ENCODE measurements at regions not wholly inside any gene's neighbourhood (a gene's known extent, or its start where the extent isn't known, plus 50 kb on each side); places are given as distances from the start of the nearest gene placed in this dataset.

DNA sequence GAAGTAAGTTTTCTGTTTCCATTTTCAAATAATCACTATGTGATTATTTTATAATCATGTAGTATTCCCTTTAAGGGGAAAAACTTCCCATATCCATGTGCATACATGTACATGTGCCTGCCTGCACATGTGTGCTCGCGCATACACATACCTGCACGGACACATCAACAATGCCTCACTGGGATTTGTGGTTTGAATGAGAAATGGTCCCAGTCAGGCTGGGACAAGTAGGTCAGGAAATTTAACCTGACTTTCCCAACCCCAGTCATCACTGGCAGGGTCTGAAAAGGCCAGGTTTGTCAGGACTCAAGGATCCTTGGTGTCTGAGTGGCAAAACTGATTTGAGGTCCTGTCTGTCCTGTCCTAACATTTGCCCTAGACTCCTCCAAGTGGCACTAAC lies 109.3 kb upstream of the MRPS22 start:
- no peak overlapping the region for H3K4me3 ChIP-seq
- H3K27ac ChIP-seq = no peak overlapping the region
- no peak for TF ChIP-seq POLR2A (IDR thresholded peaks at IDR 0.05)
- TF ChIP-seq, protein P1, sequence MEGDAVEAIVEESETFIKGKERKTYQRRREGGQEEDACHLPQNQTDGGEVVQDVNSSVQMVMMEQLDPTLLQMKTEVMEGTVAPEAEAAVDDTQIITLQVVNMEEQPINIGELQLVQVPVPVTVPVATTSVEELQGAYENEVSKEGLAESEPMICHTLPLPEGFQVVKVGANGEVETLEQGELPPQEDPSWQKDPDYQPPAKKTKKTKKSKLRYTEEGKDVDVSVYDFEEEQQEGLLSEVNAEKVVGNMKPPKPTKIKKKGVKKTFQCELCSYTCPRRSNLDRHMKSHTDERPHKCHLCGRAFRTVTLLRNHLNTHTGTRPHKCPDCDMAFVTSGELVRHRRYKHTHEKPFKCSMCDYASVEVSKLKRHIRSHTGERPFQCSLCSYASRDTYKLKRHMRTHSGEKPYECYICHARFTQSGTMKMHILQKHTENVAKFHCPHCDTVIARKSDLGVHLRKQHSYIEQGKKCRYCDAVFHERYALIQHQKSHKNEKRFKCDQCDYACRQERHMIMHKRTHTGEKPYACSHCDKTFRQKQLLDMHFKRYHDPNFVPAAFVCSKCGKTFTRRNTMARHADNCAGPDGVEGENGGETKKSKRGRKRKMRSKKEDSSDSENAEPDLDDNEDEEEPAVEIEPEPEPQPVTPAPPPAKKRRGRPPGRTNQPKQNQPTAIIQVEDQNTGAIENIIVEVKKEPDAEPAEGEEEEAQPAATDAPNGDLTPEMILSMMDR (IDR thresholded peaks at IDR 0.05) = no peak
- no peaks in the 10 kb centered on the region for H3K9me3 ChIP-seq
- no peaks in the 10 kb centered on the region for H3K36me3 ChIP-seq (ENCODE audit: low read depth, missing control alignments)
- H3K4me1 ChIP-seq = no peaks in the 10 kb centered on the region
- 64 to 97% methylated on average over 3 of the region's 3 CpGs for whole genome bisulfite sequencing, 2 donors
- intact Hi-C loops (cut with DNase I; ENCODE audit: low total_unique reads) = no loop called here
- H3K27me3 ChIP-seq = no peaks in the 10 kb centered on the region
- no peak for DNase-seq

DNA sequence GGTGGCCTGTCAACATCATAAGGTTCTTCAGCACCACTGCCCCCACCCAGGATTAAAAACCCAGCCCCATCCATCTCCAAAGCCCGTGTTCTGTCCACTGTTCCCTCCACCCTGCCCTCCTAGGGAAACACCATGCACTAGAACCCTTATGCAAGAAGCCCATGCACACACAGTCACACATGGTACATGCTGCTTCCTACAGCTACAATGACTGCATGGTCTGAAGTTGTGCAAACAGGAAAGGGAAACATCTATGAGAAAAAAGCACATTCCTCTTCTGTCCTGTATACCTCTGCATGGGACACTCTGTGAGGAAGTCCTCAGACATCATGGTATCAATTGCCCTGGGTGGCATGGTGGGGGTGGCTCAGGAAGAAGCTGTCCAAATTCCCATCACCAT lies 108.6 kb upstream of the MRPS22 start:
- Histone ChIP-seq H3K27me3 (no peaks in the 10 kb centered on the region), H3K27ac (no peak overlapping the region), H3K9me3 (no peaks in the 10 kb centered on the region), H3K4me1 (no peaks in the 10 kb centered on the region), H3K4me3 (no peak overlapping the region), H3K36me3 (ENCODE audit: low read depth, missing control alignments) (no peaks in the 10 kb centered on the region)
- TF ChIP-seq POLR2A (IDR thresholded peaks at IDR 0.05) = no peak
- TF ChIP-seq, protein P1 (IDR thresholded peaks at IDR 0.05) = no peak
- DNase-seq = no peak
- WGBS, 2 donors = 96 to 100% methylated on average over 1 of the region's 1 CpG
- intact Hi-C loops (cut with DNase I; ENCODE audit: low total_unique reads) = no loop called here

DNA sequence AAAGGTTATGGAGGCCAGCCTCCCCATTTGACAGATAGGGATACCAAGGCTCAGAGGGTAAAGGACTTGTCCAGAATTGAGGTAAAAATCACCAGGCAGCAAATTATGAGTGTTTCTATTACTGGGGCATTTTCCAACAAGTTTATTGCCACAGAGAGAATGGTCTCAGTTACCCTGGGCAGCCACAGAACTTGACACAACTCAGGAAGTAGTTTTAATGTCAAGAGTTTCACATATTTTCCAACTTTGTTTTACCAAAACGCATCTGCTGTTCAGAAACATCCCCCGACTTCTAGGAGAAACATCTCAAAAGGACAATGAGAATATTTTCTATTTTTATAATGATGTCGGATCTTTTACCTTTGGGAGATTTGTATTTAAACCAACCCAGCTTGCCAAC lies 107.5 kb upstream of the MRPS22 start:
- WGBS, 2 donors = 58 to 69% methylated on average over 3 of the region's 3 CpGs
- no peak overlapping the region for H3K27ac ChIP-seq
- no peak for DNase-seq
- no peak overlapping the region for H3K4me3 ChIP-seq
- H3K36me3 ChIP-seq (ENCODE audit: low read depth, missing control alignments) = no peaks in the 10 kb centered on the region
- H3K4me1 ChIP-seq = no peaks in the 10 kb centered on the region
- no peaks in the 10 kb centered on the region for H3K27me3 ChIP-seq
- TF ChIP-seq POLR2A (IDR thresholded peaks at IDR 0.05) = no peak
- TF ChIP-seq, protein P1 (IDR thresholded peaks at IDR 0.05) = no peak
- H3K9me3 ChIP-seq = no peaks in the 10 kb centered on the region
- intact Hi-C loops (cut with DNase I; ENCODE audit: low total_unique reads) = no loop called here

DNA sequence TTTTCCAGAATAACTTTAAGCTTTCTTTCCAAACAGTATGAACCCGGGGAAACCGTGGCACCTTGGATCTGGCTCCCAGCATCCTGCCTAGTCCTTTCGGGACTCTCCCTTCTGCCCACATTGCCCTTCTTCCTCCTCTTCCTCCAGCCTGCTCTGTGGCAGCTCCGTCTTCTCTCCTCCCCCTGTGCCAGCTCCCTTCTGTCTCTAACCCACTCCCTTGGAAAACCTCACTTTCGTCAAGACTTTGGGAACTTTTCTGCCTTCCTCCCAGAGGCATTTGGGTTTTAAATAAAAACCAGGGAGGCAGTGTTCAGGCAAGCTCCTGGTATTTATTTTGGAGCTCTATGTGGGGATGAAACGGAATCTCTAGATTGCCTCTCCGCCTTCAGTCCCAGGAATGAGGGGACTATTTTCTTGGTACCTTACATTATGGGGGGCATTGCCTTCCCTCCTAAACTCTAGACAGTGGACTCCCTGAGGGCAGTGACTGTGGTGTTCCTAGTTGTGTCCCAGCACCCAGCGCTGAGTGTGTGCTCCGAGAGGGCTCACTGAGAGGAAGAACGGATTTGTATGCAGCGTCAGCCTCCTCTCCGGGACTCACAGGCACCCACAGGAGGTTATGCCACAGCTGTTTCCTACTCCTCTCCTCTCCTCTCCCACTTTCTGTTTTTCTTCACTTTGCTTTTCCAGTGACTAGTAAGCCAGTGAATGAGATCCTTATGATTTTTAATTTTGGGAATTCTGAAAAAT lies 105.4 kb upstream of the MRPS22 start:
- TF ChIP-seq, protein P1 (IDR thresholded peaks at IDR 0.05) = no peak
- TF ChIP-seq POLR2A (IDR thresholded peaks at IDR 0.05) = no peak
- Histone ChIP-seq H3K27ac (no peak overlapping the region), H3K27me3 (no peaks in the 10 kb centered on the region), H3K4me3 (no peak overlapping the region), H3K4me1 (no peaks in the 10 kb centered on the region), H3K36me3 (ENCODE audit: low read depth, missing control alignments) (no peaks in the 10 kb centered on the region), H3K9me3 (no peaks in the 10 kb centered on the region)
- no peak for DNase-seq
- WGBS, 2 donors = 66 to 76% methylated on average over 12 of the region's 12 CpGs
- intact Hi-C loops (cut with DNase I; ENCODE audit: low total_unique reads) = no loop called here

DNA sequence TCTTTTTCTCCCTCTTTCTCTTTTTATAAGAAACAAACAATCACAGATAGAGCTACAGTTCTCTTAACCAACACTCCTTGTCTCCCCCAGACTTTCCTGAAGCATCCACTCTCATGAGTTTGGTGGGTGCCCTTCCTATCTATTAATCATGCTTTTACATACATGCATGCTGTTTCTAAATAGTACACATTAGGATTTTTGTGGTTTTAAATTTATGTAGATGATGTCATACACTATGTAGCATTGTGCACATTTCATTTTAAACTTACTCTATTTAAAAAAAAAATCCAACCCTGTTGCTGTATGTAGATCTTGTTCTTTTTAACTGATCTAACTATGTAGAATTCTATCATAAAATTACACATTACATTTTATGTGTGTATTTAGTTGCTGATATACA lies 104.3 kb upstream of the MRPS22 start:
- no peak overlapping the region for H3K27ac ChIP-seq
- H3K4me3 ChIP-seq = no peak overlapping the region
- H3K4me1 ChIP-seq = no peaks in the 10 kb centered on the region
- no peaks in the 10 kb centered on the region for H3K9me3 ChIP-seq
- no peaks in the 10 kb centered on the region for H3K27me3 ChIP-seq
- no peaks in the 10 kb centered on the region for H3K36me3 ChIP-seq (ENCODE audit: low read depth, missing control alignments)
- DNase-seq = no peak
- intact Hi-C loops (cut with DNase I; ENCODE audit: low total_unique reads) = no loop called here
- no peak for TF ChIP-seq POLR2A (IDR thresholded peaks at IDR 0.05)
- TF ChIP-seq, protein P1 (IDR thresholded peaks at IDR 0.05) = no peak
